Mucosa of stomach (tissue), 1 donor: ENCODE measurements at regions not wholly inside any gene's neighbourhood (a gene's known extent, or its start where the extent isn't known, plus 50 kb on each side); places are given as distances from the start of the nearest gene placed in this dataset.
"Not testable (repeated sequence)": the region's sequence is repeated elsewhere in the genome, so short reads cannot be mapped to it uniquely, and the experiment has no call there.

Experiments used
- H3K27me3 ChIP-seq: one replicate; pipeline ENCODE4 v1.7.0; 2013; ENCODE audit warnings: mild to moderate bottlenecking, low read length; ENCODE audit not compliant: control insufficient read depth, insufficient read depth
- H3K36me3 ChIP-seq: one replicate; pipeline ENCODE4 v1.7.0; 2013; ENCODE audit warnings: low read length; ENCODE audit not compliant: control insufficient read depth, insufficient read depth
- H3K4me1 ChIP-seq: one replicate; pipeline ENCODE4 v1.7.0; 2013; ENCODE audit warnings: mild to moderate bottlenecking, low read length; ENCODE audit not compliant: control insufficient read depth, insufficient read depth
- H3K4me3 ChIP-seq: one replicate; pipeline ENCODE4 v1.7.0; 2013; ENCODE audit warnings: low read length
- H3K9ac ChIP-seq: one replicate; pipeline ENCODE4 v1.7.0; 2013; ENCODE audit warnings: mild to moderate bottlenecking, low read length, moderate library complexity
- H3K9me3 ChIP-seq: one replicate; pipeline ENCODE4 v1.7.0; 2013; ENCODE audit warnings: mild to moderate bottlenecking, low read length, moderate library complexity; ENCODE audit not compliant: control insufficient read depth
- donor health status: Pancreatic carcinoma.

DNA sequence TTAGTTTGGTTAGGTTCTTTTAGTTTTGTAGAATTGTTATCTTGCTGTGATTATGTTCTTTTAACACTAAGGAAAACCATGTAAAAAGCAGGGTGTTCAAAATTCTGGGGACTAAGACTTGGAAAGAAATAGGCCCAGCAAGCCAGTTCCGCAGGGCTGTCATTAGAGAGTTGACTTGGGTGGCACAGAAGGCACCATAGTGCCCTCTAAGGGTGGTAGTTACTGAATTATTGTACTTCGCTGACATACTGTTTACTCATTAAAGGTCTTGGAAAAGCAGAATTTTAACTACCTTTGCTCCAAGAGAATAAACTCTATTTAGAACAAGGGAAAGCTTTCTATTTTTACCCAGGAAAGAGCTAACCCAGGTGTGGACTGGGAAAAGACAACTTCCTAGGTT, 86.5 kb downstream of the OTUD1 start:
- Histone ChIP-seq H3K36me3 (no peaks in the 10 kb centered on the region), H3K4me1 (no peaks in the 10 kb centered on the region), H3K4me3 (no peak overlapping the region)

GRCh38 chr10:23528419-23528818, 89.5 kb downstream of the OTUD1 start:
- no peaks in the 10 kb centered on the region for H3K36me3 ChIP-seq
- no peak overlapping the region for H3K4me3 ChIP-seq
- H3K9ac ChIP-seq, result no peak overlapping the region
- no peaks in the 10 kb centered on the region for H3K4me1 ChIP-seq
- peaks cover 3% of the 10 kb centered on the region for H3K27me3 ChIP-seq
- H3K9me3 ChIP-seq, result no peaks in the 10 kb centered on the region

More for the DNA sequence above, 86.5 kb downstream of the OTUD1 start:
- Histone ChIP-seq H3K9me3 (no peaks in the 10 kb centered on the region), H3K27me3 (no peaks in the 10 kb centered on the region), H3K9ac (no peak overlapping the region)

- no peaks in the 10 kb centered on the region for H3K9me3 ChIP-seq
- no peak overlapping the region for H3K4me3 ChIP-seq
- peaks cover 3% of the 10 kb centered on the region for H3K27me3 ChIP-seq
- no peaks in the 10 kb centered on the region for H3K4me1 ChIP-seq
- H3K36me3 ChIP-seq, result no peaks in the 10 kb centered on the region
- no peak overlapping the region for H3K9ac ChIP-seq
Observed at GRCh38 chr10:23529625-23530024, 90.8 kb downstream of the OTUD1 start.

DNA sequence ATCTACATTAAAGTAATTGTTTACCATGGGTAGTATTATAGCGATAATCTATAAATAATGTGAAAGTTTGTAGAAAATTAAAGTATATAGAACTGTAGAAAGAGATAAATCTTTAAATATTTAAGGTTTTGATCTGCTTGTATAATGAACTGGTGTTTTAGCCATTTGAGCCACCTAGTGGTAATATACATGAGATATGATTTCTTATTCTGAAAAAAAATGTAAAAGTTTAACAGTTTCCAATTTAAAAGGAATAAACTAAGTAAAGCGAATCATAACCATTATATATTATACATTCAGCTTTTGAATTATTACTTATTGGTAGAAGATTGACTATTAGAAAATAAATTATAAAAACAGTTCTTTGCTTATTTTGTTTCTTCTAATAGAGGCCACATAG, 91.2 kb downstream of the OTUD1 start:
- no peaks in the 10 kb centered on the region for H3K36me3 ChIP-seq
- no peak overlapping the region for H3K9ac ChIP-seq
- no peaks in the 10 kb centered on the region for H3K4me1 ChIP-seq
- no peaks in the 10 kb centered on the region for H3K9me3 ChIP-seq
- H3K27me3 ChIP-seq, result peaks cover 3% of the 10 kb centered on the region
- no peak overlapping the region for H3K4me3 ChIP-seq

GRCh38 chr10:23533212-23533611, 94.3 kb downstream of the OTUD1 start:
- Histone ChIP-seq H3K4me1 (no peaks in the 10 kb centered on the region), H3K27me3 (peaks cover 3% of the 10 kb centered on the region), H3K36me3 (no peaks in the 10 kb centered on the region), H3K4me3 (no peak overlapping the region), H3K9ac (no peak overlapping the region), H3K9me3 (no peaks in the 10 kb centered on the region)

GRCh38 chr10:23534326-23534725, 95.5 kb downstream of the OTUD1 start:
- no peaks in the 10 kb centered on the region for H3K36me3 ChIP-seq
- peaks cover 3% of the 10 kb centered on the region for H3K27me3 ChIP-seq
- no peaks in the 10 kb centered on the region for H3K9me3 ChIP-seq
- no peaks in the 10 kb centered on the region for H3K4me1 ChIP-seq
- H3K9ac ChIP-seq, result no peak overlapping the region
- no peak overlapping the region for H3K4me3 ChIP-seq

- Histone ChIP-seq H3K4me3 (no peak overlapping the region), H3K4me1 (no peaks in the 10 kb centered on the region), H3K36me3 (no peaks in the 10 kb centered on the region), H3K9me3 (no peaks in the 10 kb centered on the region), H3K27me3 (peaks cover 3% of the 10 kb centered on the region), H3K9ac (no peak overlapping the region)
Observed at GRCh38 chr10:23534761-23535160, 95.9 kb downstream of the OTUD1 start.

- Histone ChIP-seq H3K9ac (no peak overlapping the region), H3K4me3 (no peak overlapping the region), H3K27me3 (peaks cover 3% of the 10 kb centered on the region), H3K9me3 (no peaks in the 10 kb centered on the region), H3K4me1 (no peaks in the 10 kb centered on the region), H3K36me3 (no peaks in the 10 kb centered on the region)
Observed at GRCh38 chr10:23535381-23535780, 96.5 kb downstream of the OTUD1 start.

GRCh38 chr10:23538968-23539367, 100.1 kb downstream of the OTUD1 start:
- no peaks in the 10 kb centered on the region for H3K27me3 ChIP-seq
- H3K4me1 ChIP-seq, result no peaks in the 10 kb centered on the region

DNA sequence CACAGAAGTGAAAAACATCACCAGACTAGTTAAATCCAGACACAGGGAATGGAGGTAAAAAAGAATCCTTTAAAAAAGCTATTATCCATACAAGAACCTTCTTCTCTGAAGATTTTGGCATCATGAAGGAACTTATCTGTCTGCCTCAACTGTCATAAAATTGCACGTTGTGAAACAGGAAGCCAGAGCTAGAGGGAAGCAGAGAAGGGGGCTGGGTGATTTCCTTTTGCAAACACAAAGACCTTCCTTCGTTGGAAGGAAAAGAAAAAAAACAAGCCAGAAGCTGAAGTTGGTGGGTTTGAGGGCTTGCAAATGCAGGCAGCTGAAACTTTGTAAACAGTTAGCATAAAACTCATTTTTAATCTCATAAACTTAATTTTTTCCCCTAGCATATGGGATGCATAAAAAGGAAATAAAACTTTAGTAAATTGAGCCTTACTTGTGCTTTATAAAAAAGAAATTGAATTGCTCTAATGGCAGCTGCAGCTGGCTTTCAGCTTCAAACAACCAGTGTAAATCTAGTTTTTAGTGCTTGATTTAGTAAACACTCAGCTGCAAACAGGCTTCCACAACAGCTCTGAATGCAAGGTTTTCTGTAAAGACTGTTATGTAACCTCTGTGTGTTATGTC, 101.6 kb downstream of the OTUD1 start:
- H3K9ac ChIP-seq, result no peak overlapping the region
- no peaks in the 10 kb centered on the region for H3K27me3 ChIP-seq
- H3K4me3 ChIP-seq, result no peak overlapping the region
- no peaks in the 10 kb centered on the region for H3K36me3 ChIP-seq
- no peaks in the 10 kb centered on the region for H3K9me3 ChIP-seq
- no peaks in the 10 kb centered on the region for H3K4me1 ChIP-seq

More at GRCh38 chr10:23538968-23539367, 100.1 kb downstream of the OTUD1 start:
- Histone ChIP-seq H3K9me3 (no peaks in the 10 kb centered on the region), H3K4me3 (no peak overlapping the region), H3K36me3 (no peaks in the 10 kb centered on the region), H3K9ac (no peak overlapping the region)

DNA sequence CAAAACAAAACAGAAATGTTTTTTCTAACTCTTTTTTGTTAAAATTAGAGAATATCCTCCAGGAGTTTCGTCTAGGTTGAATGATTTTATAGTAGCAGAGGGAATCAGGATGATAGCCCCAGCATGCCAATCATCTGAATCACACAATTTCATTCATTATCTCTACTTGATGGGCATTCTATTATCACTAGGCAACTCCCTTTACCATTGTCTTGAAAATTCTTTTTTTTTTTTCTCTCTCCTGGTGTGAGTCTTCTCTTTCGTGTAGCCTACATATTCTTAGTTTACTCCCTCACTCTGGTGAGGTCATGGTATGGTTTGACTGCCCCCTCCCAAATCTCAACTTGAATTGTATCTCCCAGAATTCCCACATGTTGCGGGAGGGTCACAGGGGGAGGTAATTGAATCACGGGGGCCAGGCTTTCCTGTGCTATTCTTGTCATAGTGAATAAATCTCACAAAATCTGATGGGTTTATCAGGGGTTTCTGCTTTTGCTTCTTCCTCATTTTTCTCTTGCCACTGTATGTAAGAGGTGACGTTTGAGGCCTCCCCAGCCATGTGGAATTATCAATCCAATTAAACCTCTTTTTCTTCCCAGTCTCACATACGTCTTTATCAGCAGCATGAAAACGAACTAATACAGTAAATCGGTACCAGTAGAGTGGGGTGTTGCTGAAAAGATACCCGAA, 105.0 kb downstream of the OTUD1 start:
- no peak overlapping the region for H3K9ac ChIP-seq
- H3K4me3 ChIP-seq, result no peak overlapping the region
- no peaks in the 10 kb centered on the region for H3K4me1 ChIP-seq
- H3K27me3 ChIP-seq, result no peaks in the 10 kb centered on the region
- H3K9me3 ChIP-seq, result no peaks in the 10 kb centered on the region
- H3K36me3 ChIP-seq, result no peaks in the 10 kb centered on the region

DNA sequence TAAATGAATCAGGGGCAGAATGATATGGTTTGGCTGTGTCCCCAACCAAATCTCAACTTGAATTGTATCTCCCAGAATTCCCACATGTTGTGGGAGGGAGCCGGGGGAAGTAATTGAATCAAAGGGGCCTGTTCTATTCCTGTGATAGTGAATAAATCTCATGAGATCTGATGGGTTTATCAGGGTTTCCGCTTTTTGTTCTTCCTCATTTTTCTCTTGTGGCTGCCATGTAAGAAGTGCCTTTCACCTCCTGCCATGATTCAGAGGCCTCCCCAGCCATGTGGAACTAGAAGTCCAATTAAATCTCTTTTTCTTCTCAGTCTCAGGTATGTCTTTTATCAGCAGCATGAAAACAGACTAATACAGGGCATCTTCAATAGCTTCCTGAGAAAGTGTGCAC, 107.0 kb downstream of the OTUD1 start:
- not testable (repeated sequence) for H3K36me3 ChIP-seq, H3K9ac ChIP-seq, H3K27me3 ChIP-seq, H3K4me1 ChIP-seq, H3K4me3 ChIP-seq, H3K9me3 ChIP-seq
